Thoracic aorta (tissue), 2 donors: ENCODE measurements at regions not wholly inside any gene's neighbourhood (a gene's known extent, or its start where the extent isn't known, plus 50 kb on each side); places are given as distances from the start of the nearest gene placed in this dataset.
"Not testable (repeated sequence)": the region's sequence is repeated elsewhere in the genome, so short reads cannot be mapped to it uniquely, and the experiment has no call there.

Experiments
- ATAC-seq: fragments of 150-250 bp; one replicate; pipeline ENCODE4 v1.8.0; 2017; ENCODE audit warnings: low read depth; ENCODE audit not compliant: insufficient number of reproducible peaks, low FRiP score
- DNase-seq: peaks from one replicate; pipeline ENCODE4 v3.0.0-alpha.2; 2020; ENCODE audit warnings: low spot score
- H3K27ac ChIP-seq, 2 donors: fragments of 200-600 bp; sonication (generic); 1 replicate in 1 of 2; 2 replicates in 1 of 2; pipeline ENCODE4 v1.5.1; 2016; ENCODE audit warnings: mild to moderate bottlenecking in 2 of 2, moderate library complexity in 2 of 2
- H3K27me3 ChIP-seq: fragments of 200-600 bp; sonication (generic); replicated peaks from 2 replicates; pipeline ENCODE4 v1.6.0; 2016; ENCODE audit warnings: mild to moderate bottlenecking; ENCODE audit not compliant: insufficient read depth
- H3K36me3 ChIP-seq: fragments of 200-600 bp; sonication (generic); one replicate; pipeline ENCODE4 v1.5.1; 2016
- H3K4me1 ChIP-seq, 2 donors: fragments of 200-600 bp; sonication (generic); 1 replicate in 1 of 2; 2 replicates in 1 of 2; pipeline versions ENCODE4 v1.5.1 to v1.6.0; 2016; ENCODE audit warnings: low read depth in 2 of 2, mild to moderate bottlenecking in 1 of 2; ENCODE audit not compliant: control insufficient read depth in 1 of 2
- H3K4me3 ChIP-seq: fragments of 200-600 bp; sonication (generic); 2 replicates; pipeline ENCODE4 v1.5.1; 2016; ENCODE audit warnings: mild to moderate bottlenecking
- H3K9me3 ChIP-seq: fragments of 200-600 bp; sonication (generic); 2 replicates; pipeline ENCODE4 v1.5.1; 2016
- TF ChIP-seq, protein P1 (sequence below): fragments of 200-600 bp; sonication (generic); IDR thresholded peaks from one replicate; pipeline ENCODE4 v1.5.1; 2019; ENCODE audit warnings: antibody characterized with exemption

DNA sequence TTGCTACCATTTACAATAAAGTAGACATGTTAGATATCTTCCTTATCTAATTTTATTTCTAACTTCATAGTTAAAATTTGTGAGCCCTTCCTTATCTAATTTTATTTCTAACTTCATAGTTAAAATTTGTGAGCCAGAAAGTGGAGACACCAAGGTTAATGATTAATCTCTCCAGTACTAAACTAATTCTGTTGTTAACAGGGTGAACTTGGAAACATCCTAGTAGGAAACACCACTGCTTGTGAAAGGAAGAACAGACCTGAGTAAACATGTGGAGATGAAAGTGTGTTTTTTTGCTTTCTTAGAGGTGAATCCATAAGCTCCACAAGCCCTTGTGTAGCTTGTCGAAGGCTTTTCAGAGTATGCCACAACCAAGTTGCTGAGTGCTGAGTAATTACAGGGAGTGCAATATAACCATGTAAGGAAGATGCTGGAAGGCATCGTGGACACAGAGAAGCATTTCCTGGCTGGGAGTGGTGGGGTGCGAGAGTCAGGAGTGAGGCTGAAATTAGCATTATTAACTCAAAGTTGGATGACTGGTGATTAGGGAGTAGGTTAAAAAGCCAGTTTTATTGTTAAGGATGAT is 118.6 kb upstream of the NEIL3 start:
- Histone ChIP-seq H3K27ac (no peak overlapping the region), H3K9me3 (no peaks in the 10 kb centered on the region), H3K27me3 (no peaks in the 10 kb centered on the region), H3K36me3 (no peaks in the 10 kb centered on the region), H3K4me3 (no peak overlapping the region), H3K4me1 (no peaks in the 10 kb centered on the region)
- TF ChIP-seq, protein P1, sequence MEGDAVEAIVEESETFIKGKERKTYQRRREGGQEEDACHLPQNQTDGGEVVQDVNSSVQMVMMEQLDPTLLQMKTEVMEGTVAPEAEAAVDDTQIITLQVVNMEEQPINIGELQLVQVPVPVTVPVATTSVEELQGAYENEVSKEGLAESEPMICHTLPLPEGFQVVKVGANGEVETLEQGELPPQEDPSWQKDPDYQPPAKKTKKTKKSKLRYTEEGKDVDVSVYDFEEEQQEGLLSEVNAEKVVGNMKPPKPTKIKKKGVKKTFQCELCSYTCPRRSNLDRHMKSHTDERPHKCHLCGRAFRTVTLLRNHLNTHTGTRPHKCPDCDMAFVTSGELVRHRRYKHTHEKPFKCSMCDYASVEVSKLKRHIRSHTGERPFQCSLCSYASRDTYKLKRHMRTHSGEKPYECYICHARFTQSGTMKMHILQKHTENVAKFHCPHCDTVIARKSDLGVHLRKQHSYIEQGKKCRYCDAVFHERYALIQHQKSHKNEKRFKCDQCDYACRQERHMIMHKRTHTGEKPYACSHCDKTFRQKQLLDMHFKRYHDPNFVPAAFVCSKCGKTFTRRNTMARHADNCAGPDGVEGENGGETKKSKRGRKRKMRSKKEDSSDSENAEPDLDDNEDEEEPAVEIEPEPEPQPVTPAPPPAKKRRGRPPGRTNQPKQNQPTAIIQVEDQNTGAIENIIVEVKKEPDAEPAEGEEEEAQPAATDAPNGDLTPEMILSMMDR: no peak
- ATAC-seq: no peak
- DNase-seq: no peak

DNA sequence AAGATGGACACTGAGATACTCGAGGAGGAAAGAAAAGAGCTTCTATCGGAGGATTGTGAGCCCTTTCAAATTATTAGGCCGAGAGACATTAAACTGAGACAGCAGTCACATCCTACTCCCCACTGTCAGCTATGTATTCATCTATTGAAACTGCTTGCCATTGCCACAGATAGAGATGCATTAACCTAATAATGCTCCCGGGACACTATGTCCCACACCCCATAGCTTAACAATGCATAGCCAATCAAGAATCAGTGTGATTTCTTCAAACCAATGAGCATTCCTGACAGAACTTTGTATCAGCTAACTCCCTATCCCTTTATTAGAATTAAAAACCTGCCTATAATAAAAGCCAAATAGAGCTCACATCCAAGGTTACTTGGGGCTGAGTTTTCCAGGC is 118.1 kb upstream of the NEIL3 start:
- no peaks in the 10 kb centered on the region for H3K36me3 ChIP-seq
- no peaks in the 10 kb centered on the region for H3K27me3 ChIP-seq
- H3K9me3 ChIP-seq: no peaks in the 10 kb centered on the region
- no peak overlapping the region for H3K27ac ChIP-seq
- ATAC-seq (no peak), DNase-seq (no peak)
- H3K4me3 ChIP-seq: no peak overlapping the region
- no peaks in the 10 kb centered on the region for H3K4me1 ChIP-seq
- TF ChIP-seq, protein P1: no peak

DNA sequence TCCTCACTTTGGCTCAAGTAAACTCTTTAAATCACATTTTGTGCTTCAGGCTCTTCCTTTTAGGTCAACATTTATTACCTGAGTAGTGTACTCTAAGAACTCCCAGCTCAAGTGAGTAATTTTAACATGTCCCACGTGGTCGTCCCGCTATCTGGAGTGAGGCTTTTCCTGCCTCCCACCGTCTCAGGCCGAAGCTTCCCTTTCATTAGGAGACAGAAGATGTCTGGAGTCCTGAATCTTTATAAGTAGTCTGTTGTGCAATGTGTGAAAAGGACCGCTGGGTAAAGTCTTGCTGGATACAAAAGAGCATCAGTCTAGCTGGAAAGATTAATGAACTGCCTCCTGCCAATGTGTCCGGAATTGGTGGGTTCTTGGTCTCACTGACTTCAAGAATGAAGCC is 117.7 kb upstream of the NEIL3 start:
- TF ChIP-seq, protein P1: no peak
- no peaks in the 10 kb centered on the region for H3K4me1 ChIP-seq
- H3K4me3 ChIP-seq: no peak overlapping the region
- ATAC-seq: no peak
- H3K36me3 ChIP-seq: no peaks in the 10 kb centered on the region
- no peaks in the 10 kb centered on the region for H3K9me3 ChIP-seq
- H3K27me3 ChIP-seq: no peaks in the 10 kb centered on the region
- no peak for DNase-seq
- H3K27ac ChIP-seq: no peak overlapping the region

DNA sequence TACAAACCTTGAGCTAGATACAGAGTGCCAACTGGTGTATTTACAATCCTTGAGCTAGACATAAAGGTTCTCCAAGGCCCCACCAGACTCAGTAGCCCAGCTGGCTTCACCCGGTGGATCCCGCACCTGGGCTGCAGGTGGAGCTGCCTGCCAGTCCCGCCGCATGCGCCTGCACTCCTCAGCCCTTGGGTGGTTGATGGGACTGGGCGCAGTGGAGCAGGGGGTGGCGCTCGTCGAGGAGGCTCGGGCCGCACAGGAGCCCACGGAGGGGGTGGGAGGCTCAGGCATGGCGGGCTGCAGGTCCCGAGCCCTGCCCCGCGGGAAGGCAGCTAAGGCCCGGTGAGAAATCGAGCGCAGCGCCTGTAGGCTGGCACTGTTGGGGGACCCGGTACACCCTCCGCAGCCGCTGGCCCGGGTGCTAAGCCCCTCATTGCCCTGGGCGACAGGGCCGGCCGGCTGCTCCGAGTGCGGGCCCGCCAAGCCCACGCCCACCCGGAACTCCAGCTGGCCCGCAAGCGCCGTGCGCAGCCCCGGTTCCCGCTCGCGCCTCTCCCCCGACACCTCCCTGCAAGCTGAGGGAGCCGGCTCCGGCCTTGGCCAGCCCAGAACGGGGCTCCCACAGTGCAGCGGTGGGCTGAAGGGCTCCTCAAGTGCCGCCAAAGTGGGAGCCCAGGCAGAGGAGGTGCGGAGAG is 116.5 kb upstream of the NEIL3 start:
- H3K4me1 ChIP-seq, H3K36me3 ChIP-seq, H3K27me3 ChIP-seq, H3K27ac ChIP-seq, DNase-seq, H3K9me3 ChIP-seq, H3K4me3 ChIP-seq, ATAC-seq: not testable (repeated sequence)

DNA sequence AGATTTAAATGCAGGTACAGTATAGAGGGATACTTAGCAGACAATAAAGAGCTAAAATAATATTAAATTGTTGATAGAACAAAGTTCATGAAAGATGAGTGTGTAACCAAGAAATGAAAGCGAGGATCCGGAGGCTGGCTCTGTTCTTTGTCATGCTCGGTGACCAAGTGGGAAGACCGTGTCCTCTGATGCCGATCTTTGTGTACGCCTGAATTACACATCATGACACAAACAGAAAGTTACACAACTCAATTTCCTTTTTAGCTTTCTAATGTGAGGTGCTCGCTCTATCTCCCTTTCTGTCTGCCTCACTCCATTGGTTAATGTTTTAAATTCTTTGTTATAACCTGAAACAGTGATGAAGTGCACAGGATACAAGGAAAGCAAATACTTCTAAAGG is 114.8 kb upstream of the NEIL3 start:
- no peak overlapping the region for H3K4me3 ChIP-seq
- ATAC-seq (no peak), DNase-seq (no peak)
- H3K9me3 ChIP-seq: no peaks in the 10 kb centered on the region
- TF ChIP-seq, protein P1: no peak
- H3K36me3 ChIP-seq: no peaks in the 10 kb centered on the region
- no peak overlapping the region for H3K27ac ChIP-seq
- no peaks in the 10 kb centered on the region for H3K4me1 ChIP-seq
- H3K27me3 ChIP-seq: no peaks in the 10 kb centered on the region

DNA sequence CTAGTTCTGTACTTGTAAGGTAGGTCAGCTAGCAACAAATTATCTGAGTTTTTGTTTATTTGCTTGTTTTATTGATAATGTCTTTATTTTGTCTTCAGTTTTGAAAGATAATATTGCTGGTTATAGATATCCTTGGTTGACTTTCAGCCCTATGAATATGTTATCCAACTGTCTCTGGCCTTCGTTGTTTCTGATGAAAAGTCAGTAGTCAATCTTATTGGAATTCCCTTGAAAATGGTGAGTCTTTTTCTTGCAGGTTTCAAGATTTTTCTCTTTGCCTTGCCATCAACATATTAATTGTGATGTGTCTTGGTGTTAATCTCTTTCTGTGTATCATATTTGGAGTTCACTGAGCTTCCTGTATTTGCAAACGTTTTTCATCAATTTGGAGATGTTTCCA is 113.1 kb upstream of the NEIL3 start:
- Histone ChIP-seq H3K4me3 (no peak overlapping the region), H3K4me1 (no peaks in the 10 kb centered on the region), H3K27me3 (no peaks in the 10 kb centered on the region), H3K9me3 (no peaks in the 10 kb centered on the region), H3K36me3 (no peaks in the 10 kb centered on the region), H3K27ac (no peak overlapping the region)
- DNase-seq: no peak
- TF ChIP-seq, protein P1: no peak
- ATAC-seq: no peak
